B cell (primary cell): ENCODE measurements at regions not wholly inside any gene's neighbourhood (a gene's known extent, or its start where the extent isn't known, plus 50 kb on each side); places are given as distances from the start of the nearest gene placed in this dataset.

ENCODE experiments used
- CTCF ChIP-seq: fragments of 200-600 bp; IDR thresholded peaks from one replicate; pipeline ENCODE4 v1.8.0; 2022; ENCODE audit warnings: antibody characterized with exemption, mild to moderate bottlenecking
- EZH2 ChIP-seq: IDR thresholded peaks from 2 replicates; pipeline ENCODE4 v1.6.1; 2012; ENCODE audit warnings: borderline replicate concordance, low read depth, mild to moderate bottlenecking, moderate library complexity, low read length; ENCODE audit not compliant: insufficient read depth, poor library complexity, severe bottlenecking

- TF ChIP-seq CTCF: no peak
- TF ChIP-seq EZH2: no peak
Observed at GRCh38 chr6:23696992-23697391, 429.0 kb upstream of the NRSN1 start.
